Fibroblast of skin of abdomen (primary cell): ENCODE measurements at regions not wholly inside any gene's neighbourhood (a gene's known extent, or its start where the extent isn't known, plus 50 kb on each side); places are given as distances from the start of the nearest gene placed in this dataset.

ENCODE experiments used
- DNase-seq: peaks from one replicate; pipeline ENCODE4 v3.0.0-alpha.2; 2013

GRCh38 chr20:21653628-21654027, 51.8 kb upstream of the PAX1 start:
- no peak for DNase-seq

GRCh38 chr20:21643417-21643816, 62.0 kb upstream of the PAX1 start:
- no peak for DNase-seq

- DNase-seq, result no peak
These were observed 64.9 kb upstream of the PAX1 start for GRCh38 chr20:21640556-21640955.

GRCh38 chr20:21633829-21634228, 71.6 kb upstream of the PAX1 start:
- no peak for DNase-seq

- no peak for DNase-seq
These were observed 72.8 kb upstream of the PAX1 start for GRCh38 chr20:21632735-21633053.

- no peak for DNase-seq
These were observed 73.3 kb upstream of the PAX1 start for GRCh38 chr20:21632031-21632734.

GRCh38 chr20:21628800-21629199, 76.7 kb upstream of the PAX1 start:
- DNase-seq, result no peak

- DNase-seq, result no peak
These were observed 81.7 kb upstream of the PAX1 start for GRCh38 chr20:21623781-21624094.

GRCh38 chr20:21623074-21623780, 82.2 kb upstream of the PAX1 start:
- no peak for DNase-seq

GRCh38 chr20:21622097-21622857, 83.2 kb upstream of the PAX1 start:
- no peak for DNase-seq

- DNase-seq, result no peak
These were observed 86.6 kb upstream of the PAX1 start for GRCh38 chr20:21618759-21619416.

- peak; percentile 28 for DNase-seq
These were observed 89.8 kb upstream of the PAX1 start for GRCh38 chr20:21615617-21616080.

GRCh38 chr20:21614980-21615379, 90.5 kb upstream of the PAX1 start:
- no peak for DNase-seq

- DNase-seq, result no peak
These were observed 92.0 kb upstream of the PAX1 start for GRCh38 chr20:21613512-21613911.

- no peak for DNase-seq
These were observed 95.5 kb upstream of the PAX1 start for GRCh38 chr20:21609981-21610380.

- DNase-seq, result no peak
These were observed 95.4 kb upstream of the NKX2-2 start for GRCh38 chr20:21609221-21609620.

- no peak for DNase-seq
These were observed 94.9 kb upstream of the NKX2-2 start for GRCh38 chr20:21608777-21609176.

GRCh38 chr20:21607971-21608725, 94.3 kb upstream of the NKX2-2 start:
- no peak for DNase-seq

GRCh38 chr20:21601799-21602198, 87.9 kb upstream of the NKX2-2 start:
- DNase-seq, result no peak

- DNase-seq, result no peak
These were observed 72.8 kb upstream of the NKX2-2 start for GRCh38 chr20:21586682-21587081.

GRCh38 chr20:21583486-21584168, 69.8 kb upstream of the NKX2-2 start:
- no peak for DNase-seq

- DNase-seq, result no peak
These were observed 63.7 kb upstream of the NKX2-2 start for GRCh38 chr20:21577551-21577950.
